Spleen (tissue), 7 donors: ENCODE measurements at regions not wholly inside any gene's neighbourhood (a gene's known extent, or its start where the extent isn't known, plus 50 kb on each side); places are given as distances from the start of the nearest gene placed in this dataset.

ENCODE experiments used
- POLR2A ChIP-seq, 3 donors: fragments of 450-650 bp; IDR thresholded peaks; one replicate each; pipeline ENCODE4 v1.5.1; 2017; ENCODE audit warnings: antibody characterized with exemption in 3 of 3, mild to moderate bottlenecking in 1 of 3
- POLR2AphosphoS5 ChIP-seq, 3 donors: sonication (generic); formaldehyde crosslinking; IDR thresholded peaks; one replicate each; pipeline ENCODE4 v1.5.1; 2017; ENCODE audit warnings: antibody characterized with exemption in 3 of 3
- TF ChIP-seq, protein P1 (sequence below), 11 experiments: fragments of 200-600 bp in 7 of 11; fragments of 450-650 bp in 4 of 11; sonication (generic) in 4 of 11; IDR thresholded peaks in 8 of 11; conservative IDR thresholded peaks in 3 of 11; 1 replicate in 7 of 11; 2 replicates in 4 of 11; pipeline versions ENCODE4 v1.4.0 to v1.8.0; 2016 to 2021; ENCODE audit warnings: antibody characterized with exemption in 11 of 11, inconsistent platforms in 4 of 11, mild to moderate bottlenecking in 1 of 11
- donor health status: DM: no; HTN: no; CAD: no; lungs with moderate emphysema.
- donor health status: DM: no; HTN: no; CAD: no.
- donor health status: DM: no; HTN: no; CAD: no.

DNA sequence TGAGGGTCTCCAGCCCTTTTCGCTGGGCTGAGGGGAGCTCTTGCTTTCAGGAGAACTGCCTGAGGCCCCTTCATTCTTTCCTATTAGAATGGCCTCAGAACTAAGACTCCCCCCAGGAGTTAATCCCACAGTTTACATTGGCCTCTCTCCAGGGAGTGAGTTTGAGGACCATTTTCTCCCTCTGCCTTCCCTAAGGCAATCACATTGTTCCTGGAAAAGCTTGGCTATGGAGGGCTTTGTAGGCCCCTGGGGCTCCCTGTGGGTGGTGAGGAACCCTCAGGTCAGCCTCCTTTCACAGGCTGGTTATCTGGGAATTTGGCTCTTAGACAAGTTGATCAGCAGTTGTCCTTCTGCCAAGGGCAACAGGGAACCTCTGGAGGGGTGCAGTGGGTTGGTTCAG is 343.7 kb downstream of the RPS24 start:
- TF ChIP-seq, protein P1, sequence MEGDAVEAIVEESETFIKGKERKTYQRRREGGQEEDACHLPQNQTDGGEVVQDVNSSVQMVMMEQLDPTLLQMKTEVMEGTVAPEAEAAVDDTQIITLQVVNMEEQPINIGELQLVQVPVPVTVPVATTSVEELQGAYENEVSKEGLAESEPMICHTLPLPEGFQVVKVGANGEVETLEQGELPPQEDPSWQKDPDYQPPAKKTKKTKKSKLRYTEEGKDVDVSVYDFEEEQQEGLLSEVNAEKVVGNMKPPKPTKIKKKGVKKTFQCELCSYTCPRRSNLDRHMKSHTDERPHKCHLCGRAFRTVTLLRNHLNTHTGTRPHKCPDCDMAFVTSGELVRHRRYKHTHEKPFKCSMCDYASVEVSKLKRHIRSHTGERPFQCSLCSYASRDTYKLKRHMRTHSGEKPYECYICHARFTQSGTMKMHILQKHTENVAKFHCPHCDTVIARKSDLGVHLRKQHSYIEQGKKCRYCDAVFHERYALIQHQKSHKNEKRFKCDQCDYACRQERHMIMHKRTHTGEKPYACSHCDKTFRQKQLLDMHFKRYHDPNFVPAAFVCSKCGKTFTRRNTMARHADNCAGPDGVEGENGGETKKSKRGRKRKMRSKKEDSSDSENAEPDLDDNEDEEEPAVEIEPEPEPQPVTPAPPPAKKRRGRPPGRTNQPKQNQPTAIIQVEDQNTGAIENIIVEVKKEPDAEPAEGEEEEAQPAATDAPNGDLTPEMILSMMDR (IDR thresholded peaks at IDR 0.05 in 8 of 11, conservative IDR thresholded peaks at IDR 0.05 in 3 of 11), result no peak
- TF ChIP-seq POLR2AphosphoS5 (IDR thresholded peaks at IDR 0.05), result no peak
- TF ChIP-seq POLR2A (IDR thresholded peaks at IDR 0.05), result no peak
